Tibial nerve (tissue), 4 donors: ENCODE measurements at regions not wholly inside any gene's neighbourhood (a gene's known extent, or its start where the extent isn't known, plus 50 kb on each side); places are given as distances from the start of the nearest gene placed in this dataset.

Source experiments
- EP300 ChIP-seq, 2 donors: sonication (generic); formaldehyde crosslinking; IDR thresholded peaks; one replicate each; pipeline ENCODE4 v1.6.1; 2017; ENCODE audit warnings: antibody characterized with exemption in 2 of 2, mild to moderate bottlenecking in 1 of 2
- POLR2A ChIP-seq, 2 donors: fragments of 450-650 bp; IDR thresholded peaks; one replicate each; pipeline ENCODE4 v1.6.1; 2017; ENCODE audit warnings: antibody characterized with exemption in 2 of 2, mild to moderate bottlenecking in 2 of 2, moderate library complexity in 2 of 2
- TF ChIP-seq, protein P1 (sequence below), 5 experiments: fragments of 200-600 bp in 3 of 5; fragments of 450-650 bp in 2 of 5; sonication (generic) in 3 of 5; IDR thresholded peaks; one replicate each; pipeline ENCODE4 v1.5.1; 2016 to 2019; ENCODE audit warnings: antibody characterized with exemption in 5 of 5, mild to moderate bottlenecking in 3 of 5, moderate library complexity in 2 of 5

DNA sequence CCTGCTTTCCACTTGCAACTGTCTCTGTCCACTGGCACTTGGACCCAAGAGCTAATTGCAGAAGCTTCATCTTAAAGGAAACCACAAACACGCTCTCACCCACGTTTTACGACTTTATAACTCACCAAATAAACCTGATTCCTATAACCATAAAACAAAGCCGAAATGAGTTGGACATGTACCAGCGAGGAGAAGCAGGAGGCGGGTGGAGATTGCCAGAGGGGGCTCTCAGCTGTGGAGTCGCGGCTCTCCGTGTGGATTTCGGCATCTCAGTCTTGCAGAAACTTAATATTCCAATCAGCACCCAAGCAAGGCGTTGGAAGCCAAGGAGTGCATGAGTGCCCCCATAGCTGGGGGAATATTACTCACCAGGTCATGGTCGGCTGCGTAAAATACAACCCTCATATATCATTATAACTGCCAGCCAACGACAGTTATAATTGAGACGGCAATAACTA lies 483.6 kb downstream of the MN1 start:
- TF ChIP-seq, protein P1, sequence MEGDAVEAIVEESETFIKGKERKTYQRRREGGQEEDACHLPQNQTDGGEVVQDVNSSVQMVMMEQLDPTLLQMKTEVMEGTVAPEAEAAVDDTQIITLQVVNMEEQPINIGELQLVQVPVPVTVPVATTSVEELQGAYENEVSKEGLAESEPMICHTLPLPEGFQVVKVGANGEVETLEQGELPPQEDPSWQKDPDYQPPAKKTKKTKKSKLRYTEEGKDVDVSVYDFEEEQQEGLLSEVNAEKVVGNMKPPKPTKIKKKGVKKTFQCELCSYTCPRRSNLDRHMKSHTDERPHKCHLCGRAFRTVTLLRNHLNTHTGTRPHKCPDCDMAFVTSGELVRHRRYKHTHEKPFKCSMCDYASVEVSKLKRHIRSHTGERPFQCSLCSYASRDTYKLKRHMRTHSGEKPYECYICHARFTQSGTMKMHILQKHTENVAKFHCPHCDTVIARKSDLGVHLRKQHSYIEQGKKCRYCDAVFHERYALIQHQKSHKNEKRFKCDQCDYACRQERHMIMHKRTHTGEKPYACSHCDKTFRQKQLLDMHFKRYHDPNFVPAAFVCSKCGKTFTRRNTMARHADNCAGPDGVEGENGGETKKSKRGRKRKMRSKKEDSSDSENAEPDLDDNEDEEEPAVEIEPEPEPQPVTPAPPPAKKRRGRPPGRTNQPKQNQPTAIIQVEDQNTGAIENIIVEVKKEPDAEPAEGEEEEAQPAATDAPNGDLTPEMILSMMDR (IDR thresholded peaks at IDR 0.05): no peak
- TF ChIP-seq POLR2A (IDR thresholded peaks at IDR 0.05) (no peak), EP300 (IDR thresholded peaks at IDR 0.05) (no peak)
